Nephron progenitor cell (in vitro differentiated cells): ENCODE measurements at regions not wholly inside any gene's neighbourhood (a gene's known extent, or its start where the extent isn't known, plus 50 kb on each side); places are given as distances from the start of the nearest gene placed in this dataset.
"Not testable (repeated sequence)": the region's sequence is repeated elsewhere in the genome, so short reads cannot be mapped to it uniquely, and the experiment has no call there.

Source experiments
- DNase-seq: peaks from one replicate; pipeline ENCODE4 v3.0.0; 2021
- H3K27ac Mint-ChIP-seq: 2 replicates; pipeline ENCODE4 v1.8.0; 2021; ENCODE audit warnings: mild to moderate bottlenecking, moderate library complexity, mixed read lengths
- H3K27me3 Mint-ChIP-seq: 2 replicates; pipeline ENCODE4 v1.8.0; 2021; ENCODE audit warnings: mild to moderate bottlenecking, low read depth, mixed read lengths; ENCODE audit not compliant: poor library complexity
- H3K36me3 Mint-ChIP-seq: 2 replicates; pipeline ENCODE4 v1.8.0; 2021; ENCODE audit warnings: low read depth, mixed read lengths
- H3K4me1 Mint-ChIP-seq: 2 replicates; pipeline ENCODE4 v1.8.0; 2021; ENCODE audit warnings: mixed read lengths
- H3K4me3 Mint-ChIP-seq: 2 replicates; pipeline ENCODE4 v1.8.0; 2021; ENCODE audit warnings: mild to moderate bottlenecking, moderate library complexity, mixed read lengths
- H3K9me3 Mint-ChIP-seq: 2 replicates; pipeline ENCODE4 v1.8.0; 2021; ENCODE audit warnings: mild to moderate bottlenecking, moderate library complexity, mixed read lengths
- CTCF ChIP-seq: fragments of 200-600 bp; sonication (generic); IDR thresholded peaks from 2 replicates; pipeline ENCODE4 v1.5.0; 2021; ENCODE audit warnings: antibody characterized with exemption

- Mint-ChIP-seq H3K9me3 (peaks cover 4% of the 10 kb centered on the region), H3K27me3 (peaks cover 19% of the 10 kb centered on the region), H3K4me3 (no peak overlapping the region)
Measured at GRCh38 chr4:141329174-141329569, 108.5 kb downstream of the ZNF330 start.

GRCh38 chr4:141330616-141331015 is 109.9 kb downstream of the ZNF330 start:
- Mint-ChIP-seq H3K36me3 (no peaks in the 10 kb centered on the region), H3K4me3 (no peak overlapping the region), H3K27me3 (peaks cover 15% of the 10 kb centered on the region), H3K4me1 (peaks cover 7% of the 10 kb centered on the region), H3K9me3 (peaks cover 4% of the 10 kb centered on the region), H3K27ac (no peak overlapping the region)
- no peak for TF ChIP-seq CTCF
- no peak for DNase-seq

More at GRCh38 chr4:141329174-141329569, 108.5 kb downstream of the ZNF330 start:
- Mint-ChIP-seq H3K4me1 (peaks cover 7% of the 10 kb centered on the region), H3K36me3 (no peaks in the 10 kb centered on the region), H3K27ac (no peak overlapping the region)
- no peak for DNase-seq
- no peak for TF ChIP-seq CTCF

GRCh38 chr4:141331534-141332358 is 111.1 kb downstream of the ZNF330 start:
- H3K4me3 Mint-ChIP-seq: no peak overlapping the region
- H3K36me3 Mint-ChIP-seq: no peaks in the 10 kb centered on the region
- peak overlapping the region; percentile 82 for H3K27ac Mint-ChIP-seq

GRCh38 chr4:141332359-141333181 is 111.9 kb downstream of the ZNF330 start:
- H3K4me3 Mint-ChIP-seq: peak overlapping the region; percentile 36
- not testable (repeated sequence) for H3K9me3 Mint-ChIP-seq, H3K4me1 Mint-ChIP-seq, H3K36me3 Mint-ChIP-seq, DNase-seq
- peak overlapping the region; percentile 82 for H3K27ac Mint-ChIP-seq
- peaks cover 15% of the 10 kb centered on the region for H3K27me3 Mint-ChIP-seq

More at GRCh38 chr4:141331534-141332358, 111.1 kb downstream of the ZNF330 start:
- no peak for TF ChIP-seq CTCF
- DNase-seq: no peak
- H3K27me3 Mint-ChIP-seq: peaks cover 15% of the 10 kb centered on the region
- peaks cover 4% of the 10 kb centered on the region for H3K9me3 Mint-ChIP-seq
- peaks cover 7% of the 10 kb centered on the region for H3K4me1 Mint-ChIP-seq

- Mint-ChIP-seq H3K4me3 (peak overlapping the region; percentile 36), H3K27me3 (peaks cover 15% of the 10 kb centered on the region)
- H3K9me3 Mint-ChIP-seq, DNase-seq, H3K4me1 Mint-ChIP-seq, H3K27ac Mint-ChIP-seq, H3K36me3 Mint-ChIP-seq: not testable (repeated sequence)
Measured at GRCh38 chr4:141333456-141334230, 112.9 kb downstream of the ZNF330 start.

- no peak for DNase-seq
- H3K27ac Mint-ChIP-seq: no peak overlapping the region
- no peaks in the 10 kb centered on the region for H3K36me3 Mint-ChIP-seq
- peaks cover 6% of the 10 kb centered on the region for H3K27me3 Mint-ChIP-seq
- H3K9me3 Mint-ChIP-seq: peaks cover 4% of the 10 kb centered on the region
- no peak for TF ChIP-seq CTCF
- peaks cover 12% of the 10 kb centered on the region for H3K4me1 Mint-ChIP-seq
- no peak overlapping the region for H3K4me3 Mint-ChIP-seq
Measured at GRCh38 chr4:141335166-141335565, 114.5 kb downstream of the ZNF330 start.
